GF-D8 (cell line): ENCODE measurements at regions not wholly inside any gene's neighbourhood (a gene's known extent, or its start where the extent isn't known, plus 50 kb on each side); places are given as distances from the start of the nearest gene placed in this dataset.

Experiments used
- DNase-seq: peaks from one replicate; lab custom pipeline; 2025; lab: John Stamatoyannopoulos, UW

- no peak for DNase-seq
Measured at GRCh38 chr9:1683951-1684350, 331.2 kb upstream of the SMARCA2 start.

- no peak for DNase-seq
Measured at GRCh38 chr9:1698991-1699390, 316.2 kb upstream of the SMARCA2 start.

GRCh38 chr9:1701113-1701512 lies 314.0 kb upstream of the SMARCA2 start:
- DNase-seq, result no peak

GRCh38 chr9:1702701-1703100 lies 312.4 kb upstream of the SMARCA2 start:
- no peak for DNase-seq

GRCh38 chr9:1707291-1707690 lies 307.9 kb upstream of the SMARCA2 start:
- DNase-seq, result no peak

- no peak for DNase-seq
Measured at GRCh38 chr9:1708219-1708618, 306.9 kb upstream of the SMARCA2 start.

- DNase-seq, result no peak
Measured at GRCh38 chr9:1709347-1709746, 305.8 kb upstream of the SMARCA2 start.

GRCh38 chr9:1712861-1713450 lies 302.2 kb upstream of the SMARCA2 start:
- DNase-seq, result no peak

- no peak for DNase-seq
Measured at GRCh38 chr9:1713841-1714240, 301.3 kb upstream of the SMARCA2 start.

- no peak for DNase-seq
Measured at GRCh38 chr9:1717882-1718281, 297.3 kb upstream of the SMARCA2 start.

- DNase-seq, result no peak
Measured at GRCh38 chr9:1718836-1719235, 296.3 kb upstream of the SMARCA2 start.

GRCh38 chr9:1721196-1721595 lies 294.0 kb upstream of the SMARCA2 start:
- DNase-seq, result no peak

GRCh38 chr9:1722404-1722803 lies 292.7 kb upstream of the SMARCA2 start:
- DNase-seq, result no peak

- no peak for DNase-seq
Measured at GRCh38 chr9:1723522-1724015, 291.6 kb upstream of the SMARCA2 start.

GRCh38 chr9:1726993-1727759 lies 288.0 kb upstream of the SMARCA2 start:
- DNase-seq, result no peak

GRCh38 chr9:1729631-1730030 lies 285.5 kb upstream of the SMARCA2 start:
- DNase-seq, result no peak

GRCh38 chr9:1732670-1733069 lies 282.5 kb upstream of the SMARCA2 start:
- DNase-seq, result no peak

GRCh38 chr9:1738511-1739100 lies 276.5 kb upstream of the SMARCA2 start:
- no peak for DNase-seq

GRCh38 chr9:1743121-1743960 lies 271.8 kb upstream of the SMARCA2 start:
- no peak for DNase-seq

GRCh38 chr9:1745980-1746379 lies 269.2 kb upstream of the SMARCA2 start:
- no peak for DNase-seq

GRCh38 chr9:1747417-1747967 lies 267.7 kb upstream of the SMARCA2 start:
- DNase-seq, result no peak

- DNase-seq, result no peak
Measured at GRCh38 chr9:1748407-1748806, 266.7 kb upstream of the SMARCA2 start.
